GM18861 (cell line): ENCODE measurements at regions not wholly inside any gene's neighbourhood (a gene's known extent, or its start where the extent isn't known, plus 50 kb on each side); places are given as distances from the start of the nearest gene placed in this dataset.
"Not testable (repeated sequence)": the region's sequence is repeated elsewhere in the genome, so short reads cannot be mapped to it uniquely, and the experiment has no call there.

Experiments used
- ATAC-seq: cut with Tn5 transposase; IDR thresholded peaks from one replicate; pipeline ENCODE4 v1.9.1; 2021; ENCODE audit not compliant: unreplicated experiment

GRCh38 chr22:48076008-48076407 is 1313.6 kb downstream of the TBC1D22A start:
- ATAC-seq: no peak

GRCh38 chr22:48075604-48076003 is 1313.2 kb downstream of the TBC1D22A start:
- no peak for ATAC-seq

- no peak for ATAC-seq
These were observed 1310.3 kb downstream of the TBC1D22A start for GRCh38 chr22:48072777-48073176.

DNA sequence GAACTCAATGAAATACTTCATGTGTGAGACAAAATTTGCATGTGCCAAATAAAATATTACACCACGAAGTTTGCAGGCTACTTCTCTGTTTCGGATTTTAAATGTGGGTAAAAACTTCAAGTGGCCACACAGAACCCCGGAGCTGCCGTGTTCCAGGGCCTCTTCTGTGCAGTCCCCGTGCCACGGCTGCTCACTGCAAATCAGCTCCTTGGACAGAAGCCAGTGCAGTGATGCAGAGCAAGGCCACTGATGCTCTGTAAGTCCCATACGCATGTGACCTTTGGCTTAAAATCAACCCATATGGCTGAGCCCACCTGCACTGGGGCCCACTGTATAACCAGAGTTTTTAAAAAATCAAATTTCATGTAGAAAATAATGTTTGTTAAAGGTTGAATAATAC is 1309.4 kb downstream of the TBC1D22A start:
- ATAC-seq: no peak

GRCh38 chr22:48071305-48071704 is 1308.9 kb downstream of the TBC1D22A start:
- no peak for ATAC-seq

- ATAC-seq: no peak
These were observed 1308.3 kb downstream of the TBC1D22A start for GRCh38 chr22:48070760-48071159.

- ATAC-seq: no peak
These were observed 1307.6 kb downstream of the TBC1D22A start for GRCh38 chr22:48070083-48070482.

- ATAC-seq: no peak
These were observed 1306.8 kb downstream of the TBC1D22A start for GRCh38 chr22:48069256-48069655.

DNA sequence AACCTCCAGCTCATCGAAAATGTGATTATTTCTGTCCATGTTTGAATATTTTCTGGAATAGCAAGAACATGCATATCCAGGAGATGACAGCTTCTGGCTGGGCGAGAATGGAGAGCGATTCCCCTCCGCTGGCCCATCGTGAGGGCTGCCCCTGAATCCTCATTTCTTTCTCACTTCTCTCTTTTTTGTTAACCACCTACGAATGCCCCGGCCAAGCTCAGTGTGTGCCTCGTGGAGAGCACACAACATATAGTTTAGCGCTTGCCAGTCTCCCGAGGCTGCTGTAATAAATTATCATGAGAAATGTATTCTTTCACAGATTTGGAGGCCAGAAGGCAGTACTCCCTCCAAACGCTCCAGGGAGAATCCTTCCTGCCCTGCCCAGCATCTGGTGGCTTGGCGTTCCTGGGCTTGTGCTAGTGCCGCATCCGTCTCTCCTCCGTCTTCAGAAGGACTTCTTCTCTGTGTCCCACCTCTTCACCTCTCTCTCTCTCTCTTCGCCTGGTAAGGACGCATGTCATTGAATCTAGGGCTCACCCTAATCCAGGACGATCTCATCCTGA is 1306.0 kb downstream of the TBC1D22A start:
- ATAC-seq: no peak

DNA sequence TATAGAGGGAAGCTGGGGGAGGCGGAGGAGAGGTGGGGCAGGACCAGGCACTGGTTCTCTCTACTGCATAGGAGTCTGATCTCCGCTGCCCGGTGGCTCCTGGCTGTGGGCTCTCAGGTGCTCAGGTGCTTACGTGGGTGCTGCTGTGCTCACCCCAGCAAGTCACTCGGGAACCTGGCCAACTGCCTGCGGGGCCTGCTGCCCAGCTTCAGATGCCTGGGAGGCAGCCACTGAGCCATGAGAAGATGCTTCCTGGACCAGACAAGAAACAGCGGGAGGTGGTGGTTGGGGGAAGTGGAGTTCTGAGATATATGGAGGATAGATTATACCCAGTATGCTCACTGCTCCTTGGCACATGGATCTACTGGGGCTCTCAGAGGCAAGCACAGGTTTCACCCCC is 1303.4 kb downstream of the TBC1D22A start:
- ATAC-seq: no peak

- no peak for ATAC-seq
These were observed 1299.3 kb downstream of the TBC1D22A start for GRCh38 chr22:48061726-48062125.

GRCh38 chr22:48060266-48060665 is 1297.8 kb downstream of the TBC1D22A start:
- ATAC-seq: no peak

DNA sequence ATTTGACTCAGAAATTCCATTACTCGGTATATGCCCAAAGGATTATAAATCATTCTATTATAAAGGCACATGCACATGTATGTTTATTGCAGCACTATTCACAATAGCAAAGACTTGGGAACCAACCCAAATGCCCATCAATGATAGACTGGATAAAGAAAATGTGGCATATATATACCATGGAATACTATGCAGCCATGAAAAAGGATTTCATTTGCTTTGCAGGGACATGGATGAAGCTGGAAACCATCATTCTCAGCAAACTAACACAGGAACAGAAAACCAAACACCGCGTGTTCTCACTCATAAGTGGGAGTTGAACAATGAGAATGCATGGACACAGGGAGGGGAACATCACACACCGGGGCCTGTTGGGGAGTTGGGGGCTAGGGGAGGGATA is 1297.1 kb downstream of the TBC1D22A start:
- not testable (repeated sequence) for ATAC-seq

GRCh38 chr22:48057116-48057835 is 1294.8 kb downstream of the TBC1D22A start:
- ATAC-seq: no peak

DNA sequence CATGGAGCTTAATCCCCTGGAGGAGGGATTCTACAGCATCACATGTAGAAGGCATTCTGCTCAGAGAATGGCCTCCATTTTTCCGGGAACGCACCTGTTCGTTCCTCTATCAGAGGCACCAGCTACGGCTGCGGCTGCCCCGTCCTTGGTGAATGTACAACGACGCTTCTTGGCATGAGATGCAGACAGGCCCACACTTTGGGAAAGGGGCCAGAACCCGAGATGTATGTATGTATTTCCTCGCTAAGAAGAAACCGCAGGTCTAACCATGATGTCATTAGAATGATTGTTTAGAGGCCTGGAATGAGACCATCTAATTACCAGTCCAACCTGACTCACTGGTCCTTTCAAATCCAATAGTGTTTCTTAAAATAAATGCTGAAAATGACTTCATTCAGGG is 1293.4 kb downstream of the TBC1D22A start:
- ATAC-seq: no peak

- no peak for ATAC-seq
These were observed 1292.7 kb downstream of the TBC1D22A start for GRCh38 chr22:48055185-48055584.

- no peak for ATAC-seq
These were observed 1292.1 kb downstream of the TBC1D22A start for GRCh38 chr22:48054596-48054995.

DNA sequence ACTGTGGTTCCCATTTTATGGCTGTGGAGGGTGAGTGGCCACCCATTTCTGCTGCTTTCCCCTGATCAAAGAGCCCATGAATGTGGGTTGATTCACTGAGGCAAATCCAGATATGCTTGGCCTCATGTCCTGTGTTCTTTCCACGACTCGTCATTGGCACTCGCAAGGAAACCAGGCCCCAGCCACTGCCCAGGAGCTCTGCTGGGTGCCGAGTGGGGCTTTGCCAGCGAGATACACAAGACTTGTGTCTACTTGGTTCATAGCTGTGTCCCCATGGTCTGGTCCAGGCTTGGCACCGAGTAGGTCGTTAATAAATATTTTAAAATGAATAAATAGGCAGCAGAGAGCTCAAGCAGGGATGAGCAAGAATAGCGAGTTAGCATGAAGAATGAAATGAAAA is 1291.5 kb downstream of the TBC1D22A start:
- no peak for ATAC-seq

GRCh38 chr22:48053486-48053885 is 1291.0 kb downstream of the TBC1D22A start:
- no peak for ATAC-seq

GRCh38 chr22:48052621-48052890 is 1290.1 kb downstream of the TBC1D22A start:
- ATAC-seq: no peak

- no peak for ATAC-seq
These were observed 1289.6 kb downstream of the TBC1D22A start for GRCh38 chr22:48051796-48052620.

DNA sequence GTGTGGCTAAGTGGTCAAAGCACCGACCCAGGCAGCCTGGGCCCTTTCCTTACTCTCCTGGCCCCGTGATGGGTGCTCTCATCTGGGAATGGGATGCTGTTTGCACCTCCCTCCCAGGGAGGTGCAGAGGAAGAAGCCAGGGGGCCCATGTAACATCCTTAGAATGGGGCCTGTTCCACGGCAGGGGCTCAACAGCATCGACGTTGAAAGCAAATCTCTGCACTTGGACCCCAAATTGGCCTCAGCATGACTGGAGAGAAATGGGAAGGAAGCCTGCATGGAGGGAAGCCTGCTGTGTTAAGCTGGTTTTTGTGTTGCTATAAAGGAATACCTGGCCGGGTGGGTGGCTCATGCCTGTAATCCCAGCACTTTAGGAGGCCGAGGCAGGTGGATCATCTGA is 1288.4 kb downstream of the TBC1D22A start:
- no peak for ATAC-seq
